Spleen (tissue), 11 donors: ENCODE measurements at regions not wholly inside any gene's neighbourhood (a gene's known extent, or its start where the extent isn't known, plus 50 kb on each side); places are given as distances from the start of the nearest gene placed in this dataset.

Experiments
- DNase-seq: peaks from one replicate; pipeline ENCODE4 v3.0.0-alpha.2; 2020
- H3K27ac ChIP-seq, 8 donors: fragments of 200-600 bp; sonication (generic) in 7 of 8; 1 replicate in 4 of 8; 2 replicates in 4 of 8; pipeline versions ENCODE4 v1.5.0 to v1.8.0; 2016 to 2021; ENCODE audit warnings: inconsistent platforms in 4 of 8, mild to moderate bottlenecking in 4 of 8, moderate library complexity in 1 of 8
- H3K27me3 ChIP-seq, 7 donors: fragments of 200-600 bp; sonication (generic) in 6 of 7; replicated peaks in 1 of 7; 1 replicate in 4 of 7; 2 replicates in 3 of 7; pipeline versions ENCODE4 v1.5.0 to v1.8.0; 2016 to 2021; ENCODE audit warnings: inconsistent platforms in 3 of 7, mild to moderate bottlenecking in 1 of 7
- H3K36me3 ChIP-seq, 6 donors: fragments of 200-600 bp; sonication (generic) in 5 of 6; 1 replicate in 4 of 6; 2 replicates in 2 of 6; pipeline versions ENCODE4 v1.5.0 to v1.8.0; 2016 to 2021; ENCODE audit warnings: inconsistent platforms in 2 of 6
- H3K4me1 ChIP-seq, 6 donors: fragments of 200-600 bp; sonication (generic) in 5 of 6; 1 replicate in 3 of 6; 2 replicates in 3 of 6; pipeline versions ENCODE4 v1.5.0 to v1.8.0; 2016 to 2021; ENCODE audit warnings: inconsistent platforms in 3 of 6
- H3K4me3 ChIP-seq, 8 donors: fragments of 200-600 bp; sonication (generic) in 7 of 8; 1 replicate in 4 of 8; 2 replicates in 4 of 8; pipeline versions ENCODE4 v1.5.0 to v1.8.0; 2016 to 2021; ENCODE audit warnings: inconsistent platforms in 4 of 8, mild to moderate bottlenecking in 4 of 8, moderate library complexity in 2 of 8
- H3K9me3 ChIP-seq, 8 donors: fragments of 200-600 bp; sonication (generic) in 7 of 8; 1 replicate in 4 of 8; 2 replicates in 4 of 8; pipeline versions ENCODE4 v1.5.0 to v1.8.0; 2016 to 2021; ENCODE audit warnings: inconsistent platforms in 4 of 8
- POLR2A ChIP-seq, 3 donors: fragments of 450-650 bp; IDR thresholded peaks; one replicate each; pipeline ENCODE4 v1.5.1; 2017; ENCODE audit warnings: antibody characterized with exemption in 3 of 3, mild to moderate bottlenecking in 1 of 3
- POLR2AphosphoS5 ChIP-seq, 3 donors: sonication (generic); formaldehyde crosslinking; IDR thresholded peaks; one replicate each; pipeline ENCODE4 v1.5.1; 2017; ENCODE audit warnings: antibody characterized with exemption in 3 of 3
- WGBS, 5 donors: extraction: QIAGEN DNeasy Blood & Tissue Kit in 3 of 5; methylation state at CpG; one replicate each; pipeline versions ENCODE4 v1.1.5 to v1.1.7; 2013 to 2018; 5-methylcytosine and 5-hydroxymethylcytosine counted together
- intact Hi-C: fragments of 100-400 bp; cut with DNase I; formaldehyde crosslinking; loops from one replicate; pipeline ENCODE4 v1.15.0; 2023; ENCODE audit warnings: low total_unique reads
- TF ChIP-seq, protein P1 (sequence below), 11 experiments: fragments of 200-600 bp in 7 of 11; fragments of 450-650 bp in 4 of 11; sonication (generic) in 4 of 11; IDR thresholded peaks in 8 of 11; conservative IDR thresholded peaks in 3 of 11; 1 replicate in 7 of 11; 2 replicates in 4 of 11; pipeline versions ENCODE4 v1.4.0 to v1.8.0; 2016 to 2021; ENCODE audit warnings: antibody characterized with exemption in 11 of 11, inconsistent platforms in 4 of 11, mild to moderate bottlenecking in 1 of 11
- donor health status: healthy with polysubstance abuse.
- donor health status: DM: no; HTN: no; CAD: no; lungs with moderate emphysema.
- donor health status: DM: no; HTN: no; CAD: no.
- donor health status: Bipolar disorder and iron deficiency.
- donor health status: healthy.
- donor health status: DM: no; HTN: no; CAD: no.
- donor health status: DM: yes; HTN: yes; CAD: no.

DNA sequence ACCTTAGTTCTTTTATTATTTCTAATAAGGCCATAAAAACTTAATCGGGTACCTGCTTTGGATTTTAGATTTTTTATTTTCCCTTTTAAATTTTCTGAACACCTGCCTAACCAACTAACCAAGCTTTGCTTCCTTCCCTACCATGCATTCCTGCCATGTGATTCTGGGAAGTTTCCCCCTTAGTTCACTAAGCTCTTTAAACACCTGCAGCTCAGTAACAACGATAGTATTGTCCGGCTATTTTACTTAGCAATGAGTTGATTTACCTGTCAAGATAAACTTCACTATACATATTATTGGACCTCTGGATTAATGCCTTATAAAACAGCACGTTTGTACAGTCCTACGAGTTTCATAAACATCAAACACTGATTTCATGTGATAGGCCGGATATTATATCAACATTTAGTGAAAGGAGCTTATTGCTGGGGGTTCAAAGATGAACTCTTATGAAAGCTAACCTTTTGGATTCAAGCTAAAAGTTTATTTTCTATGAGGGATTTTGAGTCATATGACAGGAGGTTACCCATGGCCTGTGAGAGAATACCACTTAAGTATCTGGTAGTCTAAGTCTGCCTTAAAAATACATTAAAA, 81.0 kb upstream of the STARD13 start:
- H3K27me3 ChIP-seq, result no peaks in the 10 kb centered on the region
- H3K27ac ChIP-seq, result no peak overlapping the region
- H3K9me3 ChIP-seq, result no peaks in the 10 kb centered on the region
- no peak for TF ChIP-seq POLR2AphosphoS5 (IDR thresholded peaks at IDR 0.05)
- TF ChIP-seq, protein P1, sequence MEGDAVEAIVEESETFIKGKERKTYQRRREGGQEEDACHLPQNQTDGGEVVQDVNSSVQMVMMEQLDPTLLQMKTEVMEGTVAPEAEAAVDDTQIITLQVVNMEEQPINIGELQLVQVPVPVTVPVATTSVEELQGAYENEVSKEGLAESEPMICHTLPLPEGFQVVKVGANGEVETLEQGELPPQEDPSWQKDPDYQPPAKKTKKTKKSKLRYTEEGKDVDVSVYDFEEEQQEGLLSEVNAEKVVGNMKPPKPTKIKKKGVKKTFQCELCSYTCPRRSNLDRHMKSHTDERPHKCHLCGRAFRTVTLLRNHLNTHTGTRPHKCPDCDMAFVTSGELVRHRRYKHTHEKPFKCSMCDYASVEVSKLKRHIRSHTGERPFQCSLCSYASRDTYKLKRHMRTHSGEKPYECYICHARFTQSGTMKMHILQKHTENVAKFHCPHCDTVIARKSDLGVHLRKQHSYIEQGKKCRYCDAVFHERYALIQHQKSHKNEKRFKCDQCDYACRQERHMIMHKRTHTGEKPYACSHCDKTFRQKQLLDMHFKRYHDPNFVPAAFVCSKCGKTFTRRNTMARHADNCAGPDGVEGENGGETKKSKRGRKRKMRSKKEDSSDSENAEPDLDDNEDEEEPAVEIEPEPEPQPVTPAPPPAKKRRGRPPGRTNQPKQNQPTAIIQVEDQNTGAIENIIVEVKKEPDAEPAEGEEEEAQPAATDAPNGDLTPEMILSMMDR (IDR thresholded peaks at IDR 0.05 in 8 of 11, conservative IDR thresholded peaks at IDR 0.05 in 3 of 11), result no peak
- TF ChIP-seq POLR2A (IDR thresholded peaks at IDR 0.05), result no peak
- H3K4me3 ChIP-seq, result no peak overlapping the region
- peaks cover 0 to 28% (median 13%) of the 10 kb centered on the region in 6 donors for H3K4me1 ChIP-seq
- H3K36me3 ChIP-seq, result no peaks in the 10 kb centered on the region
- WGBS, 5 donors, result 85 to 95% (median 89%) methylated on average over 6 of the region's 6 CpGs
- intact Hi-C loops, result no loop called here
- no peak for DNase-seq

DNA sequence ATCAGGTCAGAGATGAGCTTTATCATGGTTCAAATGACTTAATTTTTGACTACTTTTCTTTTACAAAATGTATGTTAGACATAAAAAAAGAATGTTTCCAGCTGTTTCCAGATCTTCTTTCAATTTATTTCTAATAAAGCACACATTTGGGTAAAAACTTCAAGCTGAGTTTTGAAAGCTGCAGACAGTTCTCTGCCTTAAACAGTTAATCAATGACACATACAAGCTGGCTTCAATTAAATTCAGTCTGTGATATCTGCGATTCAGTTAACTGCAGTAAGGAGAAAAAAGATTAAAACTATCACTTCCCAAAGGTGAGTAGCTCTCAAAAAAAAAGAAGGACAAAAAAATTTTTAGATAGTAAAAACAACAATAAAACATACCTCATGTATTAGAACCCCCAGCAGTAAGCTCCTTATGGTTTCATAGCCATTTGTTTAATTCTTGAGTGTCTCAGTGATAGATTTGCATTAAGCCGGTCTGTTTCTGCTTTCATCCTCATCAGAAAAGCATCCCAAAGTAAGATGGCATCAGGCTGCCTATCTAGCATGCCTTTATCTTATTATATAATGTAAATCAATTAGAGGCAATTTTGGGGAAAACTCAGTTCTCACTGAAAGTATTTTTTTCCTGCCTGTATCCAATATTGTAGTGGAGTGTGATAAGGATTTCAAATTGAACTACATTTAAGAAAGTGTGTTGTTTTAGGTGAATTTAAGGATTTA, 81.8 kb upstream of the STARD13 start:
- intact Hi-C loops, result no loop called here

DNA sequence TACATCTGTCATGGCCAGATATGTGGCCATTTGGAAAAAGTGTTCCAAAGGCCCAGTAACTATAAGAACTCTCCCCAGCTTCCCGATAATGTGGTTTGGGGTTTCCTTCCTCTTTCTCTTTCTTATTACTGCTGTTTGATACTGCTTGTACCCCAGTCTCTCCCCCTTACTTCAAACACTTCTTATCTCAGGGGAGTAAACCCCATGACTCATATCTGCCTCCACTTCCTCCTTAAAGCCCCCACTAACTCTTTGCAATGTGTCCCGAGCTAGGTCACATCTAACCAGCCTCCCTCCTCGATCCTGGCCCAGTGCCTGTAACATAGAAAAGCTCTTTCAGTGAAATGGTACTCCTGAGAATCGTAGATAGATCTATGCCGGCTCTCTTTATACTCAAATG, 82.4 kb upstream of the STARD13 start:
- intact Hi-C loops, result no loop called here
- H3K9me3 ChIP-seq, result no peaks in the 10 kb centered on the region
- no peak overlapping the region for H3K4me3 ChIP-seq
- 18 to 32% (median 27%) methylated on average over 5 of the region's 5 CpGs for WGBS, 5 donors
- peak overlapping the region in 1 of 8 donors; percentile 10 for H3K27ac ChIP-seq
- no peak for DNase-seq
- no peaks in the 10 kb centered on the region for H3K36me3 ChIP-seq
- TF ChIP-seq POLR2A (IDR thresholded peaks at IDR 0.05), result no peak
- no peak for TF ChIP-seq POLR2AphosphoS5 (IDR thresholded peaks at IDR 0.05)
- TF ChIP-seq, protein P1 (IDR thresholded peaks at IDR 0.05 in 8 of 11, conservative IDR thresholded peaks at IDR 0.05 in 3 of 11), result no peak
- H3K4me1 ChIP-seq, result peaks cover 0 to 26% (median 13%) of the 10 kb centered on the region in 6 donors
- H3K27me3 ChIP-seq, result no peaks in the 10 kb centered on the region

More for the DNA sequence above, 81.8 kb upstream of the STARD13 start:
- WGBS, 5 donors, result 75 to 86% (median 82%) methylated on average over 2 of the region's 2 CpGs
- no peak for TF ChIP-seq POLR2AphosphoS5 (IDR thresholded peaks at IDR 0.05)
- TF ChIP-seq, protein P1 (IDR thresholded peaks at IDR 0.05 in 8 of 11, conservative IDR thresholded peaks at IDR 0.05 in 3 of 11), result no peak
- TF ChIP-seq POLR2A (IDR thresholded peaks at IDR 0.05), result no peak
- Histone ChIP-seq H3K4me3 (no peak overlapping the region), H3K36me3 (no peaks in the 10 kb centered on the region), H3K27ac (peak overlapping the region in 1 of 8 donors; percentile 10), H3K4me1 (peaks cover 0 to 28% (median 13%) of the 10 kb centered on the region in 6 donors), H3K27me3 (no peaks in the 10 kb centered on the region), H3K9me3 (no peaks in the 10 kb centered on the region)
- DNase-seq, result no peak

DNA sequence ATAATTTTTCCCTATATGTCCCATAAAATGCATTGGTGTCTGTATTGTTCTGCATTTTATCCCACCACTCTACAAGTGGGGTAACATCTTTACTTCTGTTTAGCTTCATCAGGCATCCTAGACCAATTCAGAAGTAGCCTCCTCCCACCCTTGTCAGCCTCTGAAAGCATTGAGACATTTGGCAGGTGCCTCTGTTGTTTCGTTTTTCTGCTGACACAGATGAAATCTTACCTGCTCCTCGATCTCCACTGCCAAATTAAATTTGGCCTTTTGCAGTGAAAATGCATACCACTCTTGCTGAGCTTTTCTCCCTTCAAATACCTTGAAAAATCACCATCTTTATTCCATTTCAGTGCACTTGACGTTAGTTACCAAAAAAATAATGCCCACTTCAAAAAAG, 83.5 kb upstream of the STARD13 start:
- peaks cover 0 to 22% (median 11%) of the 10 kb centered on the region in 6 donors for H3K4me1 ChIP-seq
- no peak overlapping the region for H3K27ac ChIP-seq
- H3K36me3 ChIP-seq, result no peaks in the 10 kb centered on the region
- no peak for TF ChIP-seq POLR2A (IDR thresholded peaks at IDR 0.05)
- TF ChIP-seq, protein P1 (IDR thresholded peaks at IDR 0.05 in 8 of 11, conservative IDR thresholded peaks at IDR 0.05 in 3 of 11), result no peak
- no peaks in the 10 kb centered on the region for H3K9me3 ChIP-seq
- H3K27me3 ChIP-seq, result no peaks in the 10 kb centered on the region
- DNase-seq, result no peak
- 70 to 91% (median 86%) methylated on average over 3 of the region's 3 CpGs for WGBS, 5 donors
- H3K4me3 ChIP-seq, result no peak overlapping the region
- intact Hi-C loops, result no loop called here
